ENCODE measurements at regions not wholly inside any gene's neighbourhood (a gene's known extent, or its start where the extent isn't known, plus 50 kb on each side); places are given as distances from the start of the nearest gene placed in this dataset.

GRCh38 chr12:95393191-95393790 is 80.7 kb upstream of the METAP2 start:
- H3K79me2 ChIP-seq (ENCODE audit: insufficient read depth) = no peaks in the 10 kb centered on the region
- ChIA-PET POLR2A (no interaction called here), CTCF (no interaction called here)
- no peak overlapping the region for H3K4me3 ChIP-seq (ENCODE audit: low read depth in 2 of 2, low read length in 1 of 2)
- no peak overlapping the region for H2AFZ ChIP-seq (ENCODE audit: low read depth)
- no peaks in the 10 kb centered on the region for H3F3A ChIP-seq (replicated peaks; ENCODE audit: insufficient read depth)
- no peaks in the 10 kb centered on the region for H3K36me3 ChIP-seq (replicated peaks in 1 of 2; ENCODE audit: control insufficient read depth in 1 of 2, insufficient read depth in 2 of 2, low read length in 1 of 2)
- TF ChIP-seq TEAD4 (IDR thresholded peaks at IDR 0.05; ENCODE audit: borderline replicate concordance, insufficient read depth) = no peak
- no peak for TF ChIP-seq EZH2phosphoT487 (IDR thresholded peaks at IDR 0.05; ENCODE audit: borderline replicate concordance, low read depth)
- no peak for TF ChIP-seq FOSL2 (IDR thresholded peaks at IDR 0.05; ENCODE audit: borderline replicate concordance, low read depth)
- TF ChIP-seq EP300 (IDR thresholded peaks at IDR 0.05; ENCODE audit: borderline replicate concordance in 1 of 2, low read depth in 1 of 2, low read length in 1 of 2) = no peak
- TF ChIP-seq JUND (IDR thresholded peaks at IDR 0.05) = no peak
- no peak for TF ChIP-seq MAX (IDR thresholded peaks at IDR 0.05; ENCODE audit: low read depth)
- no peak for TF ChIP-seq CHD2 (IDR thresholded peaks at IDR 0.05; ENCODE audit: low read length, partially characterized antibody)
- no peak for TF ChIP-seq NRF1 (IDR thresholded peaks at IDR 0.05; ENCODE audit: low read depth, low read length)
- no peak for TF ChIP-seq RAD21 (IDR thresholded peaks at IDR 0.05; ENCODE audit: low read length)
- TF ChIP-seq IRF3 (IDR thresholded peaks at IDR 0.05; ENCODE audit: low read depth, low read length) = no peak
- no peak for TF ChIP-seq PBX3 (IDR thresholded peaks at IDR 0.05)
- no peak for TF ChIP-seq TAF1 (IDR thresholded peaks at IDR 0.05; ENCODE audit: borderline replicate concordance, low read depth, low read length)
- no peak for TF ChIP-seq FOXJ3 (CRISPR knock-in tag; IDR thresholded peaks at IDR 0.05)
- no peak for TF ChIP-seq MEF2A (IDR thresholded peaks at IDR 0.05; ENCODE audit: borderline replicate concordance, low read depth)
- WGBS (ENCODE audit: low lambda C conversion rate) = 48% methylated on average over 3 of the region's 3 CpGs
- no peak for DNase-seq
- H3K9me2 ChIP-seq = no peaks in the 10 kb centered on the region
- no peaks in the 10 kb centered on the region for H4K20me1 ChIP-seq (ENCODE audit: insufficient read depth)
- no peak overlapping the region for H3K9ac ChIP-seq
- H3K9me3 ChIP-seq = peaks cover 4% of the 10 kb centered on the region; the same call in 1 of the 2 replicates
- H3K27me3 ChIP-seq (ENCODE audit: insufficient read depth) = no peaks in the 10 kb centered on the region
- no peak overlapping the region for H3K27ac ChIP-seq (ENCODE audit: low read depth in 2 of 2, low read length in 1 of 2)
- no peak overlapping the region for H3K4me2 ChIP-seq
- no peaks in the 10 kb centered on the region for H3K4me1 ChIP-seq (ENCODE audit: control insufficient read depth in 1 of 2, insufficient read depth in 2 of 2, low read depth in 1 of 2, low read length in 1 of 2)

GRCh38 chr12:95395696-95396095 is 78.3 kb upstream of the METAP2 start:
- no peak for DNase-seq
- H3K27me3 ChIP-seq (ENCODE audit: insufficient read depth) = no peaks in the 10 kb centered on the region
- no peak overlapping the region for H3K9ac ChIP-seq
- H3K9me3 ChIP-seq = peaks cover 4% of the 10 kb centered on the region; the same call in 1 of the 2 replicates
- H3K4me2 ChIP-seq = no peak overlapping the region
- WGBS (ENCODE audit: low lambda C conversion rate) = 11% methylated on average over 1 of the region's 1 CpG
- H3K4me3 ChIP-seq (ENCODE audit: low read depth in 2 of 2, low read length in 1 of 2) = no peak overlapping the region
- H3K4me1 ChIP-seq (ENCODE audit: control insufficient read depth in 1 of 2, insufficient read depth in 2 of 2, low read depth in 1 of 2, low read length in 1 of 2) = no peaks in the 10 kb centered on the region
- CTCF ChIA-PET = no interaction called here
- no peak overlapping the region for H3K27ac ChIP-seq (ENCODE audit: low read depth in 2 of 2, low read length in 1 of 2)
- no peaks in the 10 kb centered on the region for H4K20me1 ChIP-seq (ENCODE audit: insufficient read depth)
- TF ChIP-seq MEF2A (IDR thresholded peaks at IDR 0.05; ENCODE audit: borderline replicate concordance, low read depth) (no peak), RAD21 (IDR thresholded peaks at IDR 0.05; ENCODE audit: low read length) (no peak), FOSL2 (IDR thresholded peaks at IDR 0.05; ENCODE audit: borderline replicate concordance, low read depth) (no peak), GATA2 (CRISPR knock-in tag; IDR thresholded peaks at IDR 0.05) (no peak), MAX (IDR thresholded peaks at IDR 0.05; ENCODE audit: low read depth) (no peak), RCOR1 (IDR thresholded peaks at IDR 0.05; ENCODE audit: low read length) (no peak), USF1 (IDR thresholded peaks at IDR 0.05; ENCODE audit: borderline replicate concordance, low read depth) (no peak), YY1 (IDR thresholded peaks at IDR 0.05; ENCODE audit: low read depth) (no peak)
- no peak overlapping the region for H2AFZ ChIP-seq (ENCODE audit: low read depth)
- H3F3A ChIP-seq (replicated peaks; ENCODE audit: insufficient read depth) = no peaks in the 10 kb centered on the region
- H3K9me2 ChIP-seq = no peaks in the 10 kb centered on the region
- POLR2A ChIA-PET = no interaction called here
- H3K79me2 ChIP-seq (ENCODE audit: insufficient read depth) = no peaks in the 10 kb centered on the region
- H3K36me3 ChIP-seq (replicated peaks in 1 of 2; ENCODE audit: control insufficient read depth in 1 of 2, insufficient read depth in 2 of 2, low read length in 1 of 2) = no peaks in the 10 kb centered on the region

Measured in SK-N-SH (cell line).